GM18511 (cell line): ENCODE measurements at regions not wholly inside any gene's neighbourhood (a gene's known extent, or its start where the extent isn't known, plus 50 kb on each side); places are given as distances from the start of the nearest gene placed in this dataset.

Source experiments
- ATAC-seq: cut with Tn5 transposase; IDR thresholded peaks from one replicate; pipeline ENCODE4 v1.9.1; 2021; ENCODE audit warnings: mild to moderate bottlenecking, moderate library complexity; ENCODE audit not compliant: unreplicated experiment

DNA sequence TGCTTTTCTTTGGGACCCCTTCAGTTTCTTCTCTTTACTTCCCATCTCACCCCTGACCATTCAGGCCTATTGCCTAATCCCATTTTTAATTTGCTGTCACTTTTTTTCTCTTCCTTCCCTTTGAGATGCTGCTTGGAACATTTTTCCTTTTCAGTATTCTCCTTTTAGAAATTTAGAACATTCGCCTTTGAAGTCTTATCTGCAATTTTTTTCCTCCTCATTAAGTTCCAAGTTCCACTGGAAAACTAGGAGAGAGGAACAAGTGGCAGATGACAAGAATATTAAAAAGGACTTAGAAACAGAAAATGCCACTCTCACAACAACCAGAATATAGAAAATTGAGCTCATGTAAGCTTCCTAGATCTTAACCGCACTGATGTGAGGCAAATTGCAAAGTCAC lies 126.6 kb downstream of the PSMG1 start:
- ATAC-seq: no peak

DNA sequence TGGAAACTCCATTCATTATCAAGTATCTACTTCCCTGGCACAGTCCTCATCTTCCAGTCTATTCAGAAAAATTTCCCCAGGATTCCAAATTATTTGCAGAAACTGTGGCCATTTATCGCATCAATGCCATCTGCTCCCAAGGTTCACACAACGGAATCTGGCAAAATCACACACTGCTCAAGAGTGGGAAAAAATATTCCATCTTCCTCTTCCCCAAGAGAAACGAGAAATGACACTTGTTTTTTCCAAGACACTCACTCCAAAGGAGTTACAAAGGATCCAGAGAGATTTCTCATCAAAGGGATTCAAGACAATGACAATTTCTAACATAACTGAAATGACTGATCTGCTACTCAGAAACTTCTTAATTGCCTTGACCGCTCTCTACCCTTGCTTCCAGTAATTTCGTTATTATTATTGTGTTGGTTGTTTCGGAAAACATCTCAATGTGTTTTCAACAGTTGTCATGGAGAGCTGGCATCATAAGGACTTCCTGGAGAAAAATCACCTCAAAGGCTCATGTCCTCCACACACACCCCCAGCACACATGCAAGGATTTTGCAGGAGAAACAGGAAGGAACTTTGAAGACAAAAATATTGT lies 128.0 kb downstream of the PSMG1 start:
- ATAC-seq: no peak

DNA sequence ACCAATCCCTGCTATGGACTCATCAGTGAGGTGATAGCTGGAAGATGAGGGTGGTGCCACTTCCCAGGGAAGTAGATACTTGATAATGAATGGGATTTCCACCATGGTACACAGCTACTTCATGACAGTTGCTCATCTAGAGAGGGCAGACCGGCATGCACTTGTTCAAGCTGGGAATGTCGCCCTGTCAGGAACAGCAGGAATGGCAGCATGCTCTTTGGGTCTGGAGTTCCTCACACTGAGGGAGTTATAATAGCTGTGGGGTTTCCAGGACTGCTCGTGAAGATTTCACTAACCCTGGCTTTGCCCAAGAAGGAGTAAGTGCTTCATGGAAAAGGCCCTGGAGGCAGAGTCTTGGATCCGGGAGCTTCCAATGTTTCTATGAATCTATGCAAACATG lies 129.2 kb downstream of the PSMG1 start:
- no peak for ATAC-seq

DNA sequence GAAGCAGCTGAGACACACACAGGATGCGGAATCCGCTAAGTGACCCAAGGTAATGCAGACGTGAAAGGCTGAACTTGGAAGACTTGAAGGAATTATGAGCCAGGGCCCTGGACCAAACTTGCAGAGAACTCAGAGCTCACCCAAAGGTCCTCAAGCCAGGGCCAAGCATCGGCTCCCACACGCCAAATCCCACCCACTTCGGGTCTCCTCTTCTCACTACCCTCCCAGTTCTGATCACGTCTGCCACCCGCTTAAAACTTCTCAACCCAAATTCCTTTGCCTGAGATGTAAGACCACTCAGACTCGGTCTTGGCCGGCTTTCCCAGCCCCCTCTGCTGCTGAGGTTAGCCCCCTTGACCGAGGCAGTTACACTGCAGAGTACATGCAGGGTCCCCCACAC lies 130.1 kb downstream of the PSMG1 start:
- ATAC-seq: no peak

DNA sequence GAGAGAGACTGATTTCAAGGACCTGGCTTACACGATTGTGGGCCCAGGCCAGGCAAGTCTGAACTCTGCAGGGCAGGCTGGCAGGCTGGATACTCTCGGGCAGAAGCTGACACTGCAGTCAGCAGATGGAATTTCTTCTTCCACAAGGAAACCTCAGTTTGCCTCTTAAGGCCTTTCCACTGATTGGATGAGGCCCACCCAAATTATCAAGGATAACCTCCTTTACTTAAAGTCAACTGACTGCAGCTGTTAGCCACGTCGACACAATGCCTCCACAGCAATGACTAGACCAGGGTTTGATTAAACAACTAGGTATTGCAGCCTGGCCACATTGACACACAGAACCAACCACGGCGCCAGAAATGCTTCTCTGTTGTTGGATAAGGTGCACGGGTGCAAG lies 130.5 kb downstream of the PSMG1 start:
- ATAC-seq: no peak

DNA sequence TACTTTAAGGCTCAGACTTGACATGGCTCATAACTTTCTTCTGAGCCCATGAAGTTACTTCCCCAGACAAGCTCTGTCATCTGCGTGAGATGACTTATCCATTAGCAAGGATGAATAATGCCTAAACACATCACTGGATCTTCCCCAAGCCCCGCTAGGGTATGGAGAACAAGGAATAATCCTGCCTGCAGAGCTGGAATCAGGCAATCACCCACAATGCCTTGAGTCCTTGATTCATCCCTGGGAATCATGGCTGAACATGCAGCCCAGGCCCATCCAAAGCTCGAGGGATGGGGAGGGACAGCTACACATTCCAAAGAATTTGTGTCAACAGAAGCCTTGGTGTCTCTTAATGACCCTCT lies 131.7 kb downstream of the PSMG1 start:
- no peak for ATAC-seq

DNA sequence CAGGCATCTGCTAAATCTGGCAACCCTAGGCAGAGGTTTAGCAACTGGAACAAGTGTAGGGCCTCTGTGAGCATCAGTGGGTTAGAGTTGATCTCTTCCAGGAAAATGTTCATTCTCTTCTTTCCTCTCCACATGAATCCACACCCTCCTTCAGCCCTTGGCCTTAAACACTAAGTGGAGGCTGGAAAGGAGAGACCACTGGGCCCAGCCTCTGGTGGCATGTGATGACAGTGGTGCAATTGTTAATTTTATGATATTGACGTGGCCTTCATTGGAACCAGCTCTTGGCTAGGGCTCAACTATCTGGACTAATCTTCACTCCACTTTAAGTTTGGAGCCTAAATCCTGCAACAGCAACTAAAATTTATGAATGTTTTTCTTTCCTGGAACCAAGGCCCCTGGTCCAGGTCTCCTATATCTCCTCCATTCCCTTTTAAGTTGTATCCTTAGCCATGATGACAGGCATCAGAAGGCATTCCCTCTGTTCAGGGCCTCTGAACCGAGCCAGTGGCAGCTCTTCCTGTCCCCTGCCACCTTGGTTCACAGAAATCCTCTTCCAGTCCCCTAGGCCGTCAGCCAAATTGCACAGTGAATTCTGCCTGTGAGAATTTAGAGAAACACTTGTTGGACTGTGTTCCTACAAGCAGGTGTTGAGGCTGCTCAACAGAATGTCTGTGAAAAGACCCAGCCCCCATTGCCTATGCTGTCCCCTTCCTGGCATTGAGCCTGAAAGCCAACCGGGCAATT lies 132.2 kb downstream of the PSMG1 start:
- no peak for ATAC-seq

DNA sequence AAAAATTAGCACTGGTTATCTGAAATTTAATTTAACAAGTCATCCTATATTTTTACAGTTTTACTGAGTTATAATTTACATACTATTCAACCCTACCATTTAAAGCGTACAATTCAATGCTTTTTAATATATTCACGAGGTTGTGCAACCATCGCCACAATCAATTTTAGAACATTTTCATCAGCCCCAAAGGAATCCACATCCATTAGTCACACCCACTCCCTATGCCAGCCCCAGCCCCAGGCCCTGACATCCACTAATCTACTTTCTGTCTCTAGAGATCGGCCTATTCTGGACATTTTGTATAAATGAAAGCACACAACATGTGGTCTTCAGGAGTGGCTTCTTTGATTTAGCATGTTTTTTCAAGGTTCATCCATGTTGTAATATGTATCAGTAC lies 134.7 kb downstream of the PSMG1 start:
- no peak for ATAC-seq

DNA sequence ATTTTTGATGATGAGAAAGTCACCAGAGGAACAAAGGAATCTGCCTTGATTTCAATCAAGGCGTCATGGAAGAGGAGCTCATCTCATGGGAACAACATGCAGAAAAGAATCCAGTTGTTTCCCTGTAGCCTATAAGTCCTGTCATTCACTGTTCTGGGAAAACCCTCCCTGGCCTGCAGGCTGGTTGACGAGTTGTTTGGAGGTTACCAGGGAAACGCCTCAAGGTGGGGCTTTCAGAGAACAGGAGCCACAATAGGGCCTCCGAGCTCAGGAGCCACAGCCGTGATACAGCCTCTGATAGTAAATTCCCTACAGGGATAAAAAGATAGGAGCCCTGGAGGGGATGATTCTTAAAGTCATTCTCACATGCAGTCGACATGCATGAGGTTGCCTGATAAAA lies 135.2 kb downstream of the PSMG1 start:
- ATAC-seq: no peak

DNA sequence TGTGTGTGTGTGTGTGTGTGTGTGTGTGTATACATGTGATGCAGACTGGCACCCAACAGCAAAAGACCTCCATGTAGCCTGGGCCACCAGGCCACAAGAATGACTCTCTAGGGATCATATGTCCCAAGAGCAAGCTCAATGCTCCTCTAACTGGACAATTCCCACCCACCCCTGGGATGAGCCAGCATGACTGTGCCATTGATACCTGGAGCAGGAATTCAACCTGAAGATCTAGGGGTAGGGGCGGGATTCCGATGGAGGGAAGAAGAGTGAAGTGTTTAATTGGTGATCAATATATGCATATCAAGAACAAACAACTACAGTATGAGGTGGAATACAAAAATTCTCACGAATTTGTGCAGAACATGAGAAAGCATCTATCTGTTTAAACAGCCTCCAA lies 136.2 kb downstream of the PSMG1 start:
- no peak for ATAC-seq

DNA sequence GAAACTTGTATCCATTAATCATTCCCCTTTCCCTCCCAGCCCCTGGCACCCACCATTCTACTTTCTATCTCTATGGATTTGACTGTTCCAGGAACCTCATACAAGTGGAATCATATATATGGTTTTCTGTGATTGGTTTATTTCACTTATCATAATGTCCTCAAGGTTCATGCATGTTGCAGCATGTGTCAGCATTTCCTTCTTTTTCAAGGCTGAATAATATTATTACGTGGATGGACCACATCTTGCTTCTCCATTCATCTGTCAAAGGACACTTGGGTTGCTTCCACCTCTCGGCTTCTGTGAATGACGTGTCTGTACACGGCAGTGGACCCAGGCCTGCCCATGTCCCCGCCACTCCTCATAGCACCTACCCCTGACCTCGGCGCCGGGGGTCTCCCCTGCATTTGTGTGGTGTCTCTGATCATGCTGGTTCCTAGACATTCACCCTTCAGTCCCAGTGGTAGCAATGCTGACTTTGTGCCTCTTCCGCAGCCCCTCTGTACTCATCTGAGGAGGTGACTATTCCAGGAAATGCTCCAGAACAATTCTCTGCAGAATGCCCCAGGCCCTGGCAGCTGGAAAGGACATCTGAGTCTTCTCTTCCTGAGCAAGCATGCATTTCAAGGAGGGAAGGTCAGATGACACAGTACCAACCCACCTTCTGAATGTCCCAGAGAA lies 136.9 kb downstream of the PSMG1 start:
- ATAC-seq: no peak

DNA sequence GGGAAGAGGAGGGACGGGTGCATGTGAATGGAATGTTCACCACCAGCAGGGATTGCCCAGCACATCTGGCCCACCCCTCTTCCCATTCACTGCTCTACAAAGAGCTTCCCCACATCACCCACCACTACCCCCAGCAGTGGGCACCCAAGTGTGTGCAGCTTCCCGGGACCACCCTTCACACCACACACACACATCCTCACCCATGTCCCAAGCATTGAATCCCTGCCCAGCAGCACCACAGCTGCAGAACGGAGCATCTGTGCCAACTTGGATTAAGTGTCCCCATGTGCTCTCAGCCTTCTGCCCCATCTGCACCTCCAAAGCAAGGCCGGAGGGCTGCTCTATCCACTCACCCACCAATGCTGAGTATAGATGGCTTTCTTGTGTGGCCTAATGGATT lies 141.4 kb downstream of the PSMG1 start:
- ATAC-seq: no peak

DNA sequence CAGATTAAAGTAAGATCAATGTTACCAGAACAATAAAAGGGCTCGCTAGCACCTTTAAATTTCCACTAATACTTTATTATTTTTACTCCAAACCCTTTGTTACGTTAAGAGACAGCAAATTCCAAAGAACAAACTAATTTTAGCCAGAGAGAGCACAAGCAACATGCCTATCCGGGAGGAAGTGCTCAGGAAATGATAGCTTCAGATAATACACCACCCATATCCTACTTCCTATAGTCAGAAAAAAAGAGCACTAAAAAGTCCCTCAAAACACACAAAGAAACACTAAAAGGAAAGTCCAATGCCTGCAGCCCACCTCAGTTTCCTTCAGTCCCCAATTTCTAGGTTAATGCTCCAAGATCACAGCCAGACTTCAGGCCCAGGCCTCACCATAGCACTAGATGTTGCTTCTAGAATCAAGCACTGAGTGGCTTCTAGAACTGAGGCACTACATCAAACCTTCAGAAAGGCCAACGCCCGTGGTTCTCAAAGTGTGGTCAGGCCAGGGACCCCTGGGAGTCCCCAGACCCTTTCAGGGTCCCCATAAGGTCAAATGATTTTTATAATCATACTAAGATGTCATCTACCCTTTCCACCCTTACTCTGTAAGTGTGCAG lies 142.6 kb downstream of the PSMG1 start:
- ATAC-seq: no peak

DNA sequence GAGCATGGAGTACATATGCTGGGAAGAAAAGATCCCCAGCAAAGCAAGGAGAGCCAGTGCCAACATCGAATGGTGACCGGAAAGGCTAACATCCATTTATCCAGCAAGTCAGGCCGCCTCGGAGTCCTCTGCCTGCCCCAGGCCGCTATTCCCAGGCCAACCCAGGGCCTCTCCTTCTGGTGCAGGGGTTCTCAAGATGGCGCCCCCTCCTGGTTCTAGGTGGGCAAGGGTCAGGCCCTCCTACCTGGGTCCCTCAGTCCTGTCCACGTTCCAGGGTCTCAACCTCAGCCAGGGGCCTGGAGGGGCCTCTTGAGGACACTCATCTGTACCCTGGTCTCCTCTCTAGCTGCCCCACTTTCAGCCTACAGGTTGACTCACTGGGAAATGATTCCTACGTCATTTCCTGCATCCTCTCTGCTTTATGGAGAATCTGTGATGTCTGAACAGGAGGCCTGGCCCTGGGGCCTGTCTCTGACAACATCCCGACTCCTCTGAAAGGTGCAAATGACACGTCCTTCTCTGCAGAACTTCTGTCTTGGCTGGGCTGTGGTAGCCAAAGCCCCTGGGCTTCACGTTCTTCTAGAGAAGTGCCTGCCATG lies 145.3 kb downstream of the PSMG1 start:
- ATAC-seq: no peak

DNA sequence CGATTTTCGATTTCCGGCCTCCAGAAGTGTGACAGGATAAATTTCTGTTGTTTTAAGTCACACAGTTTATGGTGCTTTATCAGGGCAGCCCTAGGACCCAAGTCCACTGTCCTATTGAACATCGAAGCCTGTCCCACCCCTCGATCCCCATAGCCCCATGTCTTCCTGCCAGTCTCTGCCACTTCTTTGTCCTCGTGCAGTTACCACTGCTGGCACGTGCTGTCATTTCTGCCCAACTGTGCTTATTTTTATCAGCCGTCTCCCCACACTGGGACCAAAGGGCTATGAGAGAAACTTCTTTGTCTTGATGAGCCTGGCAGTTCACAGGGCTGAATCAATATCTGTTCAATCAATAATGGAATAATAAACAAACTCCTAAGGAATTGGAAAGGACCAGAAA lies 146.7 kb downstream of the PSMG1 start:
- ATAC-seq: no peak

DNA sequence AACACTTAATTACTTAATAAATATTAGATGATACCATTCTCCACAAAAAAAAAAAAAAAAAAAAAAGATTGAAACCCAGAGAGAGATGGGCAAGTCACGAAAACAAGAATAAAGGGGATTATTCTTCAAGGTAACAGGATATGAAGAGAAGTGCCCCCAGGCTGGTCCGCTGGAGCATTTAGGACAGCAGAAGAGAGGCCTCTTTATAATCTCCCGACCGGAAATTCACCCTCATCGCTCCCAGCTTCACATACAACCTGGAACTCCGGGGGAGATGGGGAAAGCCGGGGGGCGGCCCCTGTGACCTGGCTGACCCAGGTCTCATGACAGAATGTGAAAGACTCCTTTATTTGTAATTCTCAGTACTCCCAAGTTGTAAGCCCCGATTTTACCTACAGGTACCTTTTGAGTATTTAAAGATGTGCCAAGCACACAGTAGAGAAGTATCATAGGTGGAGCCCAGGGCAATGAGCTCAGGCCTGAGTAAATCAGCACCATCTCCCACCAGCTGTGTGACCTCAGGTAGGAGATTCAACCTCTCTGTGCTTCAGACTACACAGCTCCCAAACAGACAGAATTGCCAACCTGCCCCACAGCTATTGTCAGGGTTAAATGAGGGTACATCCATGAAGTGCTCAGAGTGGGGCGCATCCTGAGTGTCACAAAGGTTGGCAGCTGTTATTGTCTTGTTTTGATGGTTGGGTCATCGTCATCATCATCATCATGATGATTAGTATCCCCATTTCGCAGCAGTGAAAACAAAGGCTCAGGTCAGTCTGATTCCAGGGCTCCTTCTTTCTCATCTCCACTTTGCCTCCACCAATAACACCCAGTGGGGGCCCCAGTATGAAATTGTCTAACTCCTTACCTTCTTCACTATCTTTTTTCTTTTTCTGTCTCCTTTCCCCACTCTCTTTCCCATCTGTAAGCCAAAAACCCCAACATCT lies 148.4 kb downstream of the PSMG1 start:
- no peak for ATAC-seq

DNA sequence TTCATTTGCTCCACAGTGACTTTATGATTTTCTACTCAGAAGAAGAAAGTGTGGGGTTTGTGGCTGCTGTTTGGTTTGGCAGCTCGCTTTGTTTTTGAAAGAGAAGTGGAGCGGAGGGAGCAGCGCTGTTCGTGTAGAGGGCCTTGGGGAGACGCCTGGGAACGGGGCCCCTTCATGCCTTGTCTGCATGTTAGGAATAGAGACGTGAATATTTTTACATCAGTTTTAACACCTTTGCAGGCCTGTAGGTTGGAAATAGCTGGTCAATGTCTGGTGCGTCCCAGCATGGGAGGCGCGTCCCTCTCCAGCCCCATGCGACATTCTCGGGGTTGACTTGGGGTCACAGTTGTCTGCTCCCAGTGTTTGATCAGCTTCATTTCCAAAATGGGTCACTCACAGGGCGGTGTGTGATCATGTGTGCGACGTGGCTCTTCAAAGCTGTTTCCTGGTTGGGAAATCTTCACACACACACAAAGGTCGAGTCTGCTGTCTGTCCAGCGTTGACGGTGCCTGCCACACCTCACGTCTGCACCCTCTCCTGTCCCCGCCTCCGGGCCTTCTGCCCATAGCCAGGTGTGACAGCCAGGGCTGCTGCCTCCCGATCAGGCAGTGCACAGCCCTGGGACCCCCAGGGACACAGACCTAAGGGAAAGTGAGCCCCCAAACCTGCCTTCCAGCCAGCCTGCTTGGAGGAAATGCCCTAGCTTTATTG lies 149.2 kb downstream of the PSMG1 start:
- no peak for ATAC-seq

DNA sequence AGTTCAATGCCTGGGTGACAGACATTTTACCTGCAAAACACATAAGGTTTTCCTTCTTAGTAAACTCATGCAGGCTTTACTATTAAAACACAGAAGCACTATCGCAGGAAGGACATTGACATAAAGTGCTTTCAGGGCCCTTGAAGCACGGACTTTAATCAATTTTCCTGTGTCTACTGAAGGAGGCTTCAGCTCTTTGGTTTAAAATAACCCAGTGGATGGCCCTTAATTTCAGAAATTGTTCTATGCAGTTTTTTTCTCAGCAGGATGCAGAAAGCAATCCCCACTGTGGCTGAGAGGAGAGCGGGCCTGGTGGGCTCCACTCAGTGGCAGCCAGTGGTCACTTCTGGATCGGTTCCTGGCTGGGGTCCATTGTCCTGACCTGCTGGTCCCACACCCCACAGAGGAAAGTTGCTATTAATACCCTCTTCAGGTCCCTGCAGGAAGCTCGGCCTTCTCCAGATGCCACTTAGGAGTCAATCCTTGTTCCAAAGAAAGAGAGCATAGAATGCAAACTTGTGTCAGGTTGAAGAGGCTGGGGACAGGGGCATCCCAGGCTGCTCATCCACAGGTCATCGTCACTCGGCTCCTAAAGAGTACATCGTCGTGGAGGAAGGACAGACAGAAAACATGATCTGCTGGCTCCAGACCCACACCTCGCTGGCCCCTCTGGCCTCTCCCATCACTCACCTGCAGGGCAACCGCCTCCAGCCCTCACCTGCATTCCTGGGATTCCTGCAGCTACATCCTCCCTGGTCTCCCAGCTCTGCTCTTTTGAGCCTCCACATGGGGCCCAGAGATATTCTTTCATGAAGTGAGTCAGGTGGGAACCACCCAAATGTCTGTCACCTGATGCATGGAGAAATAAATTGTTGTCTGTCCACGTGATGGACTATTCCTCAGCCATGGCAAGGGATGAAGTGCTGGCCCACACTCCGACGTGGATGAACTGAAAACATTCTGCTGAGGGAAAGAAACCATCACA lies 153.1 kb downstream of the PSMG1 start:
- ATAC-seq: no peak
